LNCAP (cell line): ENCODE measurements at regions not wholly inside any gene's neighbourhood (a gene's known extent, or its start where the extent isn't known, plus 50 kb on each side); places are given as distances from the start of the nearest gene placed in this dataset.

Source experiments
- CTCF ChIP-seq: fragments of 450-650 bp; IDR thresholded peaks from 2 replicates; pipeline ENCODE4 v1.5.1; 2017; ENCODE audit warnings: mild to moderate bottlenecking

DNA sequence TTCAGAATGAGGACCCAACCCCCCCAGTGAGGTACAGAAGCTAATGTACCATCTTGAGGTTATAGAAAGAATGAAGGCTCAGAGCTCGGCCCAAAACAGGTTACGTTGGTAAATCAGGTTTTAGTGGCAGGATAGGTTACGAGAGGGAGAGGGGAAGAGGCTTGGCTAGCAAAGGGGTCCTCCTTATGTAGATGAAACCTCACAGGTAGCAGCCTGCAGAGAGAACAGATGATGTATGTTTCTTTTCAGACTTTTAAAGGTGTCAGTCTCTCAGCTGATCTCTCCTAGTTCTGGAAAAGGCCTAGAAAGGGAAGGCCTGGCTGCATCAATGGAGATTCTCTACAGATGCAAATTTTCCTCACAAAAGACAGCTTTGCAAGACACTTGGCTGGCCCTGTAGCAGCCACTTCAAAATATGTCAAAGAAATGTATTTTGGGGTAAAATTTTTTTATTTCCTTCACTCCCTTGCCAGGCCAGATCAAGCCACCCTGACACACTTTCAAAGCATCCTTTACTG is 71.7 kb upstream of the CPSF6 start:
- no peak for TF ChIP-seq CTCF

DNA sequence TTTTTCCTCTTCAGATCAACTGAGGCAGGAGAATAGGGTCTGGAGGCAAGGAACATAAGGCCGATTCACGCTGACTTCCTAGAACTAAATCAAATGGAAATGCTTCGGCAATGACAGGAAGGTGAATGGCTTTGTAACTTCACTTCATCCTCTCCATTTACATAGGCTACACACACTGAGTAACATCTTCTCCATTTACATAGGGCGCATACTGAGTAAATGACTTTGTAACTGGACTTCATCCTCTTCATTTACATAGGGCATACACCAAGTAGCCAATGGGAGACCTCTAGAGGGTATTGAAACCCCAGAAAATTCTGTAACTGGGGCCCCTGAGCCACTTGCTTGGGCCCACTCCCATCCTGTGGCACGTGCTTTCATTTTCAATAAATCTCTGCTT is 71.0 kb upstream of the CPSF6 start:
- TF ChIP-seq CTCF: no peak

DNA sequence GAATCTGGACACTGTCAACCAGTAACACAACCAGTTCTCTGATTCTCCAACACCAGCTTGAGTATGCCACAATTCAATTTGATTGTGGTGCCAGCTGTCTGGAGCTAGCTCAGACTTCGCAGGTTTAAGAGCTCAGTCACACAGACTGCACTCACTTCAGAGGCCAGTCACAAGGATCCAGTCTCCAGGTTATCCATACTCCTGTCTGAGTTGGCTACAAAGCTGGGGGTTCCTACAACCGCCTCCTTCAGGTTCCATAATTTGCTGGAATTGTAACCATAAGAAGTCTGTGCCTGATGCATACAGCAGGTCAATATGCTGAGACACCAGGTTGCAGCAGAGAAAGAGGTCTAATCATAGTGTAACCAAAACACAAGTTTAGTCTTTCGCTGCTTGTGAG is 70.5 kb upstream of the CPSF6 start:
- no peak for TF ChIP-seq CTCF

DNA sequence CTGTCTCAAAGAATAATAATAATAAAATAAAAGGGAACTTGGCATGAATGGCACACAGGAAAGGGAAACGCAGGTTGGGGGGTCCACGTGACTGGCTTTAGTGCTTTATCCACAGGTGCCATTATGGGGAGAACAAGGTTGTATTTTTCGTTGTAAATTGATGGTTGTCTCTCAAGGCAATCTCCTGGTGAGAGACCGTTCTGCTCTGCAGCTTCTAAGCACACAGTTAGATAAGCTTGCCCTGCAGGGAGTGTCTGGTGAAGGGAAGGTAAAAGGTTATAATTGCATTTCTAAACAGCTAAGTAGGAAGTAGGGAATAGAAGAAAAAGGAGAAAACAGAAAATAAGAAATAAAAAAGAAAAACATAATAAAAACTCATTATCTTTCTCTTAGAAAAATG is 69.1 kb upstream of the CPSF6 start:
- TF ChIP-seq CTCF: no peak

GRCh38 chr12:69171881-69172280 is 67.5 kb upstream of the CPSF6 start:
- TF ChIP-seq CTCF: no peak

DNA sequence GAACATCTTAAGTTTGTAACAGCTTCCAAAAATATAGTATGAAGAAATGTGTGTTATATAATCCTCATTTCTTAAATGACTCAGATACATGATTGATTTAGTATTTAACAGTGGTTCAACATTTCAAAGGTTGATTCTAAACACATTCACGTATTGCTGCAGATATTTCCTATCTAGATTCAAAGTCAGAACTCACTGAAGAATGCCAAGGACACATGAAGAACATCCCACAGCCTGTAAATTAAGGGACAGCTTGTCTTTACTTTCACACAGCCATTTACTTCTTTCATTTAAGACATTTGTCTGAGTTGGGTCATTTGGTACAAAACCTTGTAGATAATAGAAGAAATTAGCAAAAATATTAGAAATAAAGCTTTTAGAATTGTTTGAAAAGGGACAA is 66.9 kb upstream of the CPSF6 start:
- TF ChIP-seq CTCF: no peak

DNA sequence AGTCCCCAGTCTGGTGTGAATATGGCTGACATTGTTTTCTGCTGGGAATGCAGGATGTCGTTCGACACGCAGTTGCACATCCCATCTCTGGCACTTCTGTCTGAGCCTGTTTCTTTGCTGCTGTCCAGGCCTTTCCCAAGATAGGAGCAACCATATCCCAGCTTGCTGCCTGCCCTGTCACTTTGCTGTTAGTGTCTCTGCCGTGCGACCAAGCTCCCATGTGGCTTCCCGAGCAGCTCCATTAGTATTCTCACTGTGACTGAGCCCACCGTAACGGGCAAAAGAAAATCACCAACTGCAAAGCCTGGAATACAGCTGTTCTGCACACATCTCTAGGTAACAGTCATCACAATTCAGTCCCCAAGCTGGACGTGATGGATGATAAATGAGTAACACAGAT is 66.0 kb upstream of the CPSF6 start:
- no peak for TF ChIP-seq CTCF

DNA sequence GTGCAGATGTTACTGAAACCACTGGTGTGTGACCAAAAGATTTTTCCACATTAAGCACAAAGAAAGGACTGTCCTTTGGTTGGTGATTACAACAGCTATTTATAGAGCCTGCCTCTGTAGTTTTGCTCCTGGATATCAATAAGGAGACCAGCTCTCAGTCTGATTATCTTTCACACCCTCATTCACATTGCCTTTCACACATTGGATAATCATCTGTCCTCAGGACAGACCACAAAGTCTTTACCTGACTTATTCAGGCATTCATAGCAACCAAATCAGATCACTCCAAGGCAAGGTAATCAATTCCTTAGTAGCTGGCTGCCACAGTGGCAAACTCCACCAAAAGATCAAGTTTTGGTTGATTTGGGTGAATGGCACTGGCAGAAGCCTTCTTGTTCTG is 59.6 kb upstream of the CPSF6 start:
- no peak for TF ChIP-seq CTCF
